ENCODE measurements at regions not wholly inside any gene's neighbourhood (a gene's known extent, or its start where the extent isn't known, plus 50 kb on each side); places are given as distances from the start of the nearest gene placed in this dataset.
A peak's percentile ranks its signal among the peaks of the same experiment; 100 is the strongest.
"Not testable (repeated sequence)": the region's sequence is repeated elsewhere in the genome, so short reads cannot be mapped to it uniquely, and the experiment has no call there.

- peak in 1 of 2 donors; percentile 2 for DNase-seq (ENCODE audit: low read depth in 2 of 2)
These were observed 210.5 kb downstream of the ETV1 start for GRCh38 chr7:13778967-13779366.

DNA sequence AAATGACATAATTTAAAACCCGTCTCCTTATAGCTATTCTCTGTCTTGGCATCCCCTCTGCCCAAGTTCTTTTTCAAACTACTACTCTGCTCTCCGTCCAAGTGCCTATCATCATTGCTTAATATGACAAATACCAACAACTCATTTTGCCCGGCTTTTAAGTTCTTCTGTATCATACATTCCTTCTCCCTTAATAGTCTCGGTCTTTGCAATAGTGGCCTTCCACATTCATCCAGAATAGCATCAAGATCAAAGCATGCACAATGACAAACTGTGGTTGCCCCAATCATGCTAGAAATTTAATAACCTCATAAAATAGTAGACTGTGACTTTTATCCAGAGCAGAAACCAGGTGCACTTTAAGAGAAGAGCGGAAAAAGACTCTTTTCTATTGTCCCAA, 198.9 kb downstream of the ETV1 start:
- no peak for DNase-seq (ENCODE audit: low read depth in 2 of 2)

DNA sequence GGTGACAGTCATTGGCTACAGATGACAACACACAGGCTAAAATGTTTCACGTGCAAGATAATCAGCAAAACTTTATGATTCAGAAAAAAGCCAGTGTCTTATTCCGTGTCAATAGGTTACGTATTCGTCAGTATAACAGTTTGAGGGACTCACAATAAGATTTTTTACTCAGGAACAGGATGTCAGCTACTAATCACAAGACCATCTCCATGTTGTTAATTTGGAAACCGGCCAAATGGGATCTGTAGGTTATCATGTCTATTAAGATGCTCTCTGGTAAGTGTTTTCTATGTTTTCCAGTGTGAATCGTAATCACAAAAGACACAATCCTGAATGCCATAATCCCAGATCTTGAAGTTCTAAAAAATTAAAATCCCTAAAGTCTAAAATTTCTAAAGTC, 197.3 kb downstream of the ETV1 start:
- DNase-seq (ENCODE audit: low read depth in 2 of 2): no peak

GRCh38 chr7:13793926-13794325, 195.5 kb downstream of the ETV1 start:
- no peak for DNase-seq (ENCODE audit: low read depth in 2 of 2)

GRCh38 chr7:13794581-13794980, 194.9 kb downstream of the ETV1 start:
- no peak for DNase-seq (ENCODE audit: low read depth in 2 of 2)

GRCh38 chr7:13797545-13797944, 191.9 kb downstream of the ETV1 start:
- DNase-seq (ENCODE audit: low read depth in 2 of 2): no peak

DNA sequence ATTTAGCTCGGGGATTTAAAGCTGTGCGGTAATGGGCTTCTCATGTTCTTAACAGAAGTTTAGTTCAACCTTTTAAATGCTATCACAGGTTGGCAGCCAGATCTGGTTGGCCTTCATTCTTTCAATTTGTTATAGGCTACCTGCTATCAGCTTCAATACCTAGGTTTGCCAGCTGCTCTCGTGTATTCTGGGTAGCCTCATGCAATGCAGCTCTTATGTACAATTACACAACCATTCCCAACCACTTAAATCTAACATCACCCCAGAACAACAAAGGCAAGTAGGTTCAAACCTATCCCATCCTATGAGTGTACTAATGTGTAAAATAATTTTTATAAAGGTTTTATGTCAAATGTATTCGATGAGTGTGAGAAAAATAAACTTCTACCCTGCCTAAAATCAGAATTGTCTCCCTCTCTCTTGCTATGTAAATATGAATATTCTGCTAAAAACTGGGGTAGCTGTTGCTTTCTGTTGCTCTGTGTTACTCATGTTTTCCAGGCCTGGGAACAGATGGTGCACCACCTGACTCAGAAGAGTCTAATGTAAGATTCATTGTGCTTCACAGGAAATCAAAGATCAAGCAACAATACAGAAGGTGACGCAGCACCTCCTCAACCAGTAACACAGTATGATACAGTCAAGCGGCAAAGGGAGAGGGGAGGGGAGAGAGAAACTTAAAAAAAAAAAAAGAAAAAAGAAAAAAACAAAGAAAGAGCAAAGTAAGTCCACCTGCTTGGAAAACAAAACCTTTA, 188.6 kb downstream of the ETV1 start:
- DNase-seq (ENCODE audit: low read depth in 2 of 2): no peak

GRCh38 chr7:13801669-13802068, 187.8 kb downstream of the ETV1 start:
- no peak for DNase-seq (ENCODE audit: low read depth in 2 of 2)

GRCh38 chr7:13802651-13803050, 186.8 kb downstream of the ETV1 start:
- no peak for DNase-seq (ENCODE audit: low read depth in 2 of 2)

GRCh38 chr7:13803134-13803533, 186.3 kb downstream of the ETV1 start:
- DNase-seq (ENCODE audit: low read depth in 2 of 2): no peak

GRCh38 chr7:13806089-13806867, 183.2 kb downstream of the ETV1 start:
- DNase-seq (ENCODE audit: low read depth in 2 of 2): not testable (repeated sequence)

GRCh38 chr7:13817230-13817629, 172.2 kb downstream of the ETV1 start:
- not testable (repeated sequence) for DNase-seq (ENCODE audit: low read depth in 2 of 2)

- DNase-seq (ENCODE audit: low read depth in 2 of 2): no peak
These were observed 168.2 kb downstream of the ETV1 start for GRCh38 chr7:13821152-13821787.

- no peak for DNase-seq (ENCODE audit: low read depth in 2 of 2)
These were observed 166.8 kb downstream of the ETV1 start for GRCh38 chr7:13822678-13823077.

DNA sequence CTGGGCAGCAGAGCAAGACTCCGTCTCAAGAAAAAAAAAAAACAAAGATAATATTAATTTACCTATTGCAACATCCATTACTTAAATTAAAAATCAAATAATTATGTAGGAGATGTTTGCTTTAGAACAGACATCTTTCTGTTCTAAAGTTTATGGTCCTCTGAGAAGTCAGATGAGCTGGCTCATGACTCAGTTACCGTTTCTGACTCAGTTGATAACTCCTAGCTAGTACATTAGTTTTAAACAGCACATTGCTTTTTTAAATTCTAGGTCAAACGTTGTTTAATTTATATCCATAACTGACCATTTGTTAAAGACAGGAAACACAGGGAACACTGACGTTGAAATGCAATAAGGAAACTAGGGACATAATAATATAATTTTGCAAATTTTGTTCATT, 162.7 kb downstream of the ETV1 start:
- no peak for DNase-seq (ENCODE audit: low read depth in 2 of 2)

- no peak for DNase-seq (ENCODE audit: low read depth in 2 of 2)
These were observed 161.8 kb downstream of the ETV1 start for GRCh38 chr7:13827716-13828115.

DNA sequence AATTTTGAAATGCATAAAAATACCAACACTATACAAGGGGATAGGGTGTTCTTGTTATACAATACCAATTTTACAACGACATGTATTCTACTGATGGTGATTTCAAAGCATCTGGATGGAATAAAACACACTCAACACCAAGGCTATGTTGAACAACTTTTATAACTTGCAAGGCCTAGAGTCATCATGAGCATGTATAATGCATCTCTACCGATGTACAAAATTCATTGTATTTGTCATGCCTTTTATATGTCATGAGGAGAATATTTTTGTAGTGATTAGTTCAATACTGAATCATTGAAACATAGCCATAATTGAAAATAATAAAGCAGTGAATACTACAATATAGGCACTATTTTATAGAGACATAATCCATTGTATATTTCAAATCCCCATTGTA, 160.2 kb downstream of the ETV1 start:
- DNase-seq (ENCODE audit: low read depth in 2 of 2): no peak

DNA sequence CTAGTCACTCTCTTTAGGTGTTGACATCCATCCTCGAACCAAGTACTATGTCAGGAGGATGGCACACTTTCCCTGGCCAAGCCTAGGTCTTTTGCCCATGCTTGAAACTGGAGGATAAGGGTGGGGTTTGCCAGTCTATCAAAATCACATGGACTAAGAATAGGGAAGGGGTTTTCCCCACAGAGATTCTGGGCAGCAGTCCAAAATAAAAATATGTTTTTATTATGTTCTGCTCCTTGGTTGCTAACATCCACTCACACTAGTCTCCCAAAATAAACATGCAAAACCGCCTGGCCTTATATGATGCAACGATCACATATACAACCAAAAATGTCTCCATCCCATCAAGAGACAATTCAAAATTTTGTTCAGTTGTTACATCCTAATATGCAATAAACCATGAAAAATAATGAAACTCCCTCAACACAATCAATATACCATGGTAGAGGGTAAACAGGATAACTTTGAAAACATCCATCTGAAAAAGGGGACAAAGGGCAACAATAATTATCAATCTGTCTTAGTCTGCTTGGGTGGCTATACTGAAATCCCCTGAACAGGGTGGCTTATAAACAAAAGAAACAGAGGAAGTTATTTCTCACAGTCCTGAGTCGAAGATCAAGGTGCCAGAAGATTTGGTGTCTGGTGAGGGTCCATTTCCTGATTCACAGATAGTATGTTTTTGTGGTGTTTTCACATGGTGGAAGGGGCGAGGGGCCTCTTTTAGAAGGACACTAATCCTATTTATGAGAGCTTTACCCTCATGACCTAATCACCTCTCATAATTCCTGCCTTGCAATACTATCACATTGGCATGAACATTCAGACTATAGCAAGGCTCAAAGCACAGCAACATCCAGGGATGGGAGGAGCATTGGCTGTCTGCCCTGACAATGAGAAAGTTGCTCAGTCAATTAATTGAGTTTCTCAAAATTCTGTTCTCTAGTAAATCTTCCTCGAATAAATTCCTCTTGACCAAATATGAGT, 159.3 kb downstream of the ETV1 start:
- DNase-seq (ENCODE audit: low read depth in 2 of 2): no peak

DNA sequence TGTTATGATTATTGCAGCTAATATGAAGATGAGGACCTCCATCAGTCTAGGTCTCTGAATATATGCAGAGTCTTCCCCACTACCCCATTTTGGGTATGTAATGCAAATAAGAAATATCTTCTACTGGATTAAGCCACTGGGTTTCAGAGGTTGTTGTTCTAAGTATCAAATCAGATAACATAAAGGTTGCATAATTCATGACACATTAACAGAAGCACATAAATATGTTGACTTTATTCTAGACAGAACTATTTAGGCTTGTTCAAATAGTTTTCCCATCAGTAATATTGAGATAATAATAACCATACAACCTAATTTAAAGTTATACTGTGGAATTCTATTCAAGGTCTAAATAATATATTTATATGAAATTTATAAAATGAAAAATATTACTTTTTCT, 157.1 kb downstream of the ETV1 start:
- DNase-seq (ENCODE audit: low read depth in 2 of 2): no peak

- no peak for DNase-seq (ENCODE audit: low read depth in 2 of 2)
These were observed 155.1 kb downstream of the ETV1 start for GRCh38 chr7:13834328-13834761.

DNA sequence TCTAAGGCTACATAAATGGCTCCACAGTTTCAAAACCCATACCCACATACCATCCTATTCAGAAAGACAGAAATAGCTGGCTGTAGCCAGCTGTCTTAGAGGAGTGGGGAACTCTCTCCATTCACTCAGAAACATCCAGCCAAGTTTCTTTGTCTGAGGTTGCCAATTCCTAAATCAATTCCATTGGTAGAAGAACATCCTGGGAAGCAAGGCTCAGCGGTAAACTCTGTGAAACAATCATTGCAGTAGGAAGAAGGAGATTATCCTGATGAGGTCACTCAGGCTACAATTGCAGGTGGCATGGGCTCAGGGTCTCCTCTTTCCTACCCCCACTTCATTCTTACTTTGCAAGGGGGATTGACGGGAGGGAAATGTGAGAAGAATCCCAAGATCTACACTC, 154.0 kb downstream of the ETV1 start:
- DNase-seq (ENCODE audit: low read depth in 2 of 2): no peak

DNA sequence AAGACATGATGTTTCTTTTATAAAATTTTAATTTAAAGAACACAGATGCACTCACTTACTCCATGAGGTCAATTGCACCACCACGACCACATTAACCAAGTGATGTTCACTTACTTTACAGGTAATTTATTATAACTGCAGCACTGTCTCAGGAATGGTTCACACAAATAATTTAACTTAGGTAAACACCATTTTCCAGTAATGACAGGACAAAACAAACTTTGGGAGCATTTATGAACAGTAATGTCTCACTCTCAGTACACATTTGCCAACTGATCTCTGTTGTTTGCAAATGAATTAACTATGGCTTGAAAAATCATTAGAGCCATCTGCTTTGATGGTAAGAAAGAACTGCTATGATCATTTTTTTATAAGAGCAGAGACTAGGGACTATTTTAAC, 150.4 kb downstream of the ETV1 start:
- DNase-seq (ENCODE audit: low read depth in 2 of 2): no peak
